ENCODE measurements at regions not wholly inside any gene's neighbourhood (a gene's known extent, or its start where the extent isn't known, plus 50 kb on each side); places are given as distances from the start of the nearest gene placed in this dataset.

DNA sequence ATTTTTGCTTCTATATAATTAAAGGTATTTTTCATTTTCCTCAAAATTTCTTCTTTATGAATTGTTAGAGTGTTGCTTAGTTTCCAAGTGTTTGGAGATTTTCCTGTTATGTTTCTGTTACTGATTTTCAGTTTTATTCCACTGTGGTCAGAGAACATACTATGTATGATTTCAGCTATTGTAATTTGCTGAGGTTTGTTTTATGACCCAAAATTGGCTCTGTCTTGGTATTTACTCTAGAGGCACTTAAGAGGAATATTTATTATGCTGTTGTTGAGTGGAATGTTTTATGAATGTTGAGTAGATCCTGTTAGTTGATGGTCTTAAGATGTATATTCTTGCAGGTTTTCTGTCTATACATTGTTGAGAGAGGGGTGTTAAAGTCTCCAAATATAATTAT lies 263.5 kb downstream of the PABPC4L start:
- no peak for TF ChIP-seq CTCF (IDR thresholded peaks at IDR 0.05; ENCODE audit: insufficient read depth, low read depth, low read length)
- no peak for TF ChIP-seq EZH2 (IDR thresholded peaks at IDR 0.05; ENCODE audit: insufficient read depth, low read length)
